ENCODE measurements at regions not wholly inside any gene's neighbourhood (a gene's known extent, or its start where the extent isn't known, plus 50 kb on each side); places are given as distances from the start of the nearest gene placed in this dataset.

DNA sequence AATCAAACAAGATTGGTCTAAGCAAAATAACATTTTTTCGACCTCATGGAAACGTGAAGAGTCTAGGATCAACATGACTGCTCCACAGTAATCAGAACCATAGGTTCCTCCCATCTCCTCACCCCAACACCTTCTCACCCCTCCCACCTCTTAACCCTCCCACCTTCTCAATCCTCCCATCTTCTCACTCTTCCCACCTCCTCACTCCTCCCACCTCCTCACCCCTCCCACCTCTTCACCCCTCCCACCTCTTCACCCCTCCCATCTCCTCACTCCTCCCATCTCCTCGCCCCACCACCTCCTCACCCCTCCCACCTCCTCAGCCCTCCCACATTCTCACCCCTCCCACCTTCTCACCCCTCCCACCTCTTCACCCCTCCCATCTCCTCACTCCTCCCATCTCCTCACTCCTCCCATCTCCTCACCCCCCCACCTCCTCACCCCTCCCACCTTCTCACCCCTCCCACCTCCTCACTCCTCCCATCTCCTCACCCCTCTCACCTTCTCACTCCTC, 567.4 kb downstream of the C6orf118 start:
- TF ChIP-seq EZH2 (IDR thresholded peaks at IDR 0.05): no peak
- no peak for TF ChIP-seq RAD21 (IDR thresholded peaks at IDR 0.05; ENCODE audit: low read depth)
